ENCODE measurements at regions not wholly inside any gene's neighbourhood (a gene's known extent, or its start where the extent isn't known, plus 50 kb on each side); places are given as distances from the start of the nearest gene placed in this dataset.
"Not testable (repeated sequence)": the region's sequence is repeated elsewhere in the genome, so short reads cannot be mapped to it uniquely, and the experiment has no call there.

DNA sequence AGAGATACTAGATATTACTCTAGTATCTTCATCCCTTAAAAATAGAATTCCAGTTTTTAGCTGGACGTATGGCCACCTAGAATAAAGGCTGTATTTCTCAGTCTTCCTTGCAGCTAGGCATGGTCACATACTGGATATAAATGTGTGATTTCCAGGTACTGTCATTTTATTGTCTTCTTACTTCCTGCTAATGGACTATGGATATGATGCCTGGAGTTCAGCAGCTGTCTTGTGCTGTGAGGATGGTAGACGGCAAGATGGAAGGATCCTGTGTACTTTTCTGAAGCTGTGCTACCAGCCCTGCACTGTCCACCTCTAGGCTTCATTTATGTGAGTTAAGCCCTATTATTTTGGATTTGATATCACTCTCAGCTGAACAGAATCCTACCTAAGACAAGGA lies 83.4 kb downstream of the EBLN2 start:
- Mint-ChIP-seq H3K27ac (no peak overlapping the region), H3K4me3 (no peak overlapping the region), H3K4me1 (ENCODE audit: low read depth) (0 out of 2 replicates have a peak, but pooled peaks cover 5% of the 10 kb centered on the region), H3K36me3 (ENCODE audit: low read depth) (no peaks in the 10 kb centered on the region), H3K9me3 (no peaks in the 10 kb centered on the region), H3K27me3 (ENCODE audit: insufficient read depth) (peaks cover 13% of the 10 kb centered on the region)
- DNase-seq, result no peak
- TF ChIP-seq, protein P1, sequence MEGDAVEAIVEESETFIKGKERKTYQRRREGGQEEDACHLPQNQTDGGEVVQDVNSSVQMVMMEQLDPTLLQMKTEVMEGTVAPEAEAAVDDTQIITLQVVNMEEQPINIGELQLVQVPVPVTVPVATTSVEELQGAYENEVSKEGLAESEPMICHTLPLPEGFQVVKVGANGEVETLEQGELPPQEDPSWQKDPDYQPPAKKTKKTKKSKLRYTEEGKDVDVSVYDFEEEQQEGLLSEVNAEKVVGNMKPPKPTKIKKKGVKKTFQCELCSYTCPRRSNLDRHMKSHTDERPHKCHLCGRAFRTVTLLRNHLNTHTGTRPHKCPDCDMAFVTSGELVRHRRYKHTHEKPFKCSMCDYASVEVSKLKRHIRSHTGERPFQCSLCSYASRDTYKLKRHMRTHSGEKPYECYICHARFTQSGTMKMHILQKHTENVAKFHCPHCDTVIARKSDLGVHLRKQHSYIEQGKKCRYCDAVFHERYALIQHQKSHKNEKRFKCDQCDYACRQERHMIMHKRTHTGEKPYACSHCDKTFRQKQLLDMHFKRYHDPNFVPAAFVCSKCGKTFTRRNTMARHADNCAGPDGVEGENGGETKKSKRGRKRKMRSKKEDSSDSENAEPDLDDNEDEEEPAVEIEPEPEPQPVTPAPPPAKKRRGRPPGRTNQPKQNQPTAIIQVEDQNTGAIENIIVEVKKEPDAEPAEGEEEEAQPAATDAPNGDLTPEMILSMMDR (IDR thresholded peaks at IDR 0.05), result no peak

DNA sequence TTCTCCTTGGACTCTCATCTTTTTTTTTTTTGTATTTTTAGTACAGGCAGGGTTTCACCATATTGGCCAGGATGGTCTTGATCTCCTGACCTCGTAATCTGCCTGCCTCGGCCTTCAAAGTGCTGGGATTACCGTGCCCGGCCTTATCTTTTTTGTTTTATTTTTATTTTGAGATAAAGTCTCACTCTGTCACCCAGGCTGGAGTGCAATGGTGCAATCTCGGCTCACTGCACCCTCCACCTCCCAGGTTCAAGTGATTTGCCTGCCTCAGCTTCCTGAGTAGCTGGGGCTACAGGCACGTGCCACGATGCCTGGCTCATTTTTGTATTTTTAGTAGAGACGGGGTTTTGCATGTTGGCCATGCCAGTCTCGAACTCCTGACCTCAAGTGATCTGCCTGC lies 86.0 kb downstream of the EBLN2 start:
- not testable (repeated sequence) for H3K4me3 Mint-ChIP-seq; H3K4me1 Mint-ChIP-seq (ENCODE audit: low read depth); DNase-seq; H3K9me3 Mint-ChIP-seq; H3K27ac Mint-ChIP-seq; H3K36me3 Mint-ChIP-seq (ENCODE audit: low read depth)
- peaks cover 20% of the 10 kb centered on the region for H3K27me3 Mint-ChIP-seq (ENCODE audit: insufficient read depth)

DNA sequence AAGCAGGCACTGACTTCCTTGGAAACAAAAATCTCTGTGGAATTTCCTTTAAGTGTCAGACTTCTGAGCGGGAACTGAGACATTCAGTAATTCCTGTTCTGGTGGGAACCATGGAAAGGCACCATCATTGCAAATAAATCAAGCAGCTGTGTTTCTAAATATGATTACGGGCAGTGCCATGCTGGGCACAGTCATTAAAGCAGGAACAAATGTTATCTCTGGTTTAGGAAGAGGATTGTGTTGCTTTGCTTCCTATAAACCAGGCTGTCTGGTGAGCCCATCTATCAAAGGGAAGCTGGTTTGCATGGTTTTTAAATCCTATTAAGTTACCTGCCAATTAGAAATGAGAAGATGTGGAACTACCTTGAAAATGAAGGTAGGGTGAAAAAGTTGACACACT lies 86.7 kb downstream of the EBLN2 start:
- Mint-ChIP-seq H3K9me3 (no peaks in the 10 kb centered on the region), H3K27me3 (ENCODE audit: insufficient read depth) (peaks cover 23% of the 10 kb centered on the region), H3K4me3 (no peak overlapping the region), H3K36me3 (ENCODE audit: low read depth) (no peaks in the 10 kb centered on the region), H3K4me1 (ENCODE audit: low read depth) (0 out of 2 replicates have a peak, but pooled peaks cover 5% of the 10 kb centered on the region), H3K27ac (no peak overlapping the region)
- no peak for DNase-seq
- TF ChIP-seq, protein P1 (IDR thresholded peaks at IDR 0.05), result no peak

DNA sequence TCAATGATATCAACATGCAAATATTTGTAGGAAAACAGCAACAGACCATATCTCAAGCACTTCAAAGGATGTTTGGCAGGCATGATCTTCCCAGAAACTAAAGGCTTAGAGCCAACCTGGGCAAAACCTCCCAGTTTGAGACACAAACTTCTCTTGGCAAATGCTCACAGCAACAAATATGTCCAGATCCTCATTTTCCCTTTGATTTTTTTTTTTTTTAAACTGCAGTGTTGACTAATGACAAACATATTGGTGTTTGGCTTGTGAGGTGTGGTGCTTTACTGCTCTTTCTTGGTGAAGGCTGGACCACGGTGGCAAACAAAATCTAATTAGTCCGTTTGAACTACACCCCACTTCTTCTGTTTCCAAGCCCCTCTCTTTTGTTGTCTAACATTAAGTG lies 87.2 kb downstream of the EBLN2 start:
- TF ChIP-seq, protein P1 (IDR thresholded peaks at IDR 0.05), result no peak
- H3K9me3 Mint-ChIP-seq, result no peaks in the 10 kb centered on the region
- no peak overlapping the region for H3K27ac Mint-ChIP-seq
- no peaks in the 10 kb centered on the region for H3K36me3 Mint-ChIP-seq (ENCODE audit: low read depth)
- H3K27me3 Mint-ChIP-seq (ENCODE audit: insufficient read depth), result peaks cover 23% of the 10 kb centered on the region
- 0 out of 2 replicates have a peak, but pooled peaks cover 5% of the 10 kb centered on the region for H3K4me1 Mint-ChIP-seq (ENCODE audit: low read depth)
- DNase-seq, result no peak
- H3K4me3 Mint-ChIP-seq, result no peak overlapping the region

DNA sequence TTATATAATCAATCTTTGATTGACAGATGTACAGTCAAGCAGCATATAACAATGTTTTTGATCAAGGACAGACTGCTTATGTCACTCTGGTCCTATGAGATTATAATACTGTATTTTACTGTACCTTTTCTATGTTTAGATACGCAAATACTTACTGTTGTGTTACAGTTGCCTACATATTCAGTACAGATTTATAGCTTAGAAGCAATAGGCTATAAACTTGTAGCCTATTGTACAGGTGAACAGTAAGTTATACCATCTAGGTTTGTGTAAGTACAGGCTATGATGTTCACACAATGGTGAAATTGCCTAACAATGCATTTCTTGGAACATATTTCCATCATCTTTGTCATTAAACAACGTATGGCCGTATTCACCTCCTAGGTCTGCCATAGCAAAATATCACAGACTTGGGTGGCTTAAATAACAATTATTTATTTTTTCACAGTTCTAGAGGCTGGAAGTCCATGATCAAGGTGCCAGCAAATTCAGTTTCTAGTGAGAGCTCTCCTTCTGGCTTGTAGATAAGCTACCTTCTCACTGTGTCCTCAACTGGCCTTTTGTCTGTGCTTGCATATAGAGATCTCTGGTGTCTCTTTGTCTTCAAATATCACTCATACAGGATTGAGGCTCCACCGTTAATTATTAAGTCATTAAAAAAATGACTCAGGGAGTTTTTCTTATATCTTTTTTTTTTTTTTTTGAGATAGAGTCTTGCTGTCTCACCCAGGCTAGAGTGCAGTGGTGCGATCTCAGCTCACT lies 89.1 kb downstream of the EBLN2 start:
- Mint-ChIP-seq H3K9me3 (no peaks in the 10 kb centered on the region), H3K27ac (no peak overlapping the region), H3K4me3 (no peak overlapping the region), H3K36me3 (ENCODE audit: low read depth) (no peaks in the 10 kb centered on the region), H3K27me3 (ENCODE audit: insufficient read depth) (peaks cover 19% of the 10 kb centered on the region), H3K4me1 (ENCODE audit: low read depth) (no peaks in the 10 kb centered on the region)
- DNase-seq, result no peak
- TF ChIP-seq, protein P1 (IDR thresholded peaks at IDR 0.05), result no peak

DNA sequence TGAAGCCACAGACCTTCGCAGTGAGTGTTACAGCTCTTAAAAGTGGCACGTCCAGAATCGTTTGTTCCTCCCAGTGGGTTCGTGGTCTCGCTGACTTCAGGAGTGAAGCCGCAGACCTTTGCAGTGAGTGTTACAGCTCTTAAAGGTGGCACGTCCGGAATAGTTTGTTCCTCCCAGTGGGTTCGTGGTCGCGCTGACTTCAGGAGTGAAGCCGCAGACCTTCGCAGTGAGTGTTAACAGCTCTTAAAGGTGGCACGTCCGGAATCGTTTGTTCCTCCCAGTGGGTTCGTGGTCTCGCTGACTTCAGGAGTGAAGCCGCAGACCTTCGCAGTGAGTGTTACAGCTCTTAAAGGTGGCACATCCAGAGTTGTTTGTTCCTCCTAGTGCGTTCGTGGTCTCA lies 91.1 kb downstream of the EBLN2 start:
- H3K4me3 Mint-ChIP-seq, H3K9me3 Mint-ChIP-seq, H3K27ac Mint-ChIP-seq: not testable (repeated sequence)

DNA sequence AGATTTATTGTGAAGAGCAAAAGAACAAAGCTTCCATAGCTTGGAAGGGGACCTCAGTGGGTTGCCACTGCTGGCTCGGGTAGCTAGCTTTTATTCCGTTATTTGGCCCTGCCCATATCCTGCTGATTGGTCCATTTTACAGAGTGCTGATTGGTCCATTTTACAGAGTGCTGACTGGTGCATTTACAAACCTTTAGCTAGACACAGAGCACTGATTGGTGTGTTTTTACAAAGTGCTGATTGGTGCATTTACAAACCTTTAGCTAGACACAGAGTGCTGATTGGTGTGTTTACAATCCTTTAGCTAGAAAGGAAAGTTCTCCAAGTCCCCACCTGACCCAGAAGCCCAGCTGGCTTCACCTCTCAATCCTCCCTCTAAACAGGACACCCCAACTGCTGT lies 91.6 kb downstream of the EBLN2 start:
- peaks cover 13% of the 10 kb centered on the region for H3K27me3 Mint-ChIP-seq (ENCODE audit: insufficient read depth)
- not testable (repeated sequence) for H3K9me3 Mint-ChIP-seq; H3K4me3 Mint-ChIP-seq; H3K36me3 Mint-ChIP-seq (ENCODE audit: low read depth); DNase-seq; H3K4me1 Mint-ChIP-seq (ENCODE audit: low read depth); H3K27ac Mint-ChIP-seq

More for the DNA sequence above, 91.1 kb downstream of the EBLN2 start:
- DNase-seq; H3K36me3 Mint-ChIP-seq (ENCODE audit: low read depth); H3K4me1 Mint-ChIP-seq (ENCODE audit: low read depth): not testable (repeated sequence)
- H3K27me3 Mint-ChIP-seq (ENCODE audit: insufficient read depth), result peaks cover 11% of the 10 kb centered on the region

DNA sequence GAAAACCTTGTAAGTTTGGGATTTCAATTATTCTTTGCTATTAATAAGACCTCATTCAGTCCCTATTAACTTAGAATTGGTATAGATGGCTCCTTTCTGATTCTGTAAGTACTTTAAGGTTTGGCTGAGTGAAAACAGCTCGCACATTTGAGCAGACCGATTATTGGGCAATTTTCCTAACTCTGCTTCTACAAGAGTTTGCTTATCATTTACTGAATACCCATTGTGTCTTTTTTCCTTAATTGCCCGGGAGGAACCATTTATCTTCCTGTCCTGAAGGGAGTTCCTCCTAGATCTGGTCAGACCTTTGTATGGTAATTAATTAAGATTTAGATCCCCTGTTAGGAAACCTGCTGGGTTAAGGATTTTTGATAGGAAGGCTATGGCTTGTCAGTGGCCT lies 92.8 kb downstream of the EBLN2 start:
- H3K9me3 Mint-ChIP-seq; H3K4me1 Mint-ChIP-seq (ENCODE audit: low read depth); H3K36me3 Mint-ChIP-seq (ENCODE audit: low read depth); DNase-seq; H3K4me3 Mint-ChIP-seq; H3K27ac Mint-ChIP-seq: not testable (repeated sequence)
- H3K27me3 Mint-ChIP-seq (ENCODE audit: insufficient read depth), result peaks cover 16% of the 10 kb centered on the region

DNA sequence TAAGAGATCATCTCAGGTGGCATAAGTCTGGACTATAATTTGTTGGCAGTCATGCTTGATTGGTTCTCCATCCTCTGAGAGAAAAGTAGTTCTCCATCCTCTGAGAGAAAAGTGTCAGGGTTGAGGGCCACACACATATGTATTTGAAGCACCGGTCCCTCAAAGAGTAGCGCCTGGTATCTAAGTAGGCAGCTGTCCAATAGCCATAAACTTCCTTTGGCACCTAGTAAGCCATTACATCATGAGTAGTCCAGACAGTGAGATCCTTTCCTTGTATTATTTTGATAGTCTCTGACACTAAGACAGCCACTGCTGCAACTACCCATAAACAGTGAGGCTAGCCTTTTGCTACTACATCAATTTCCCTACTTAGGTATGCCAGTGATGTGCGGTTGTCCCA lies 94.0 kb downstream of the EBLN2 start:
- not testable (repeated sequence) for H3K4me1 Mint-ChIP-seq (ENCODE audit: low read depth); H3K4me3 Mint-ChIP-seq

More for the DNA sequence above, 94.0 kb downstream of the EBLN2 start:
- not testable (repeated sequence) for H3K27ac Mint-ChIP-seq; DNase-seq; H3K36me3 Mint-ChIP-seq (ENCODE audit: low read depth); H3K9me3 Mint-ChIP-seq
- peaks cover 14% of the 10 kb centered on the region for H3K27me3 Mint-ChIP-seq (ENCODE audit: insufficient read depth)
